Hepatocyte (in vitro differentiated cells): ENCODE measurements at regions not wholly inside any gene's neighbourhood (a gene's known extent, or its start where the extent isn't known, plus 50 kb on each side); places are given as distances from the start of the nearest gene placed in this dataset.

Source experiments
- DNase-seq: peaks from one replicate; pipeline ENCODE4 v3.0.0-alpha.2; 2016; ENCODE audit warnings: low spot score
- H2AFZ ChIP-seq: fragments of 200-600 bp; sonication (generic); 2 replicates; pipeline ENCODE4 v1.6.0; 2016; ENCODE audit warnings: antibody characterized with exemption, mild to moderate bottlenecking
- H3K27ac ChIP-seq: fragments of 200-600 bp; sonication (generic); 2 replicates; pipeline ENCODE4 v1.5.1; 2016; ENCODE audit warnings: mild to moderate bottlenecking
- H3K27me3 ChIP-seq: fragments of 200-600 bp; sonication (generic); 2 replicates; pipeline ENCODE4 v1.6.1; 2016
- H3K36me3 ChIP-seq: fragments of 200-600 bp; sonication (generic); replicated peaks from 2 replicates; pipeline ENCODE4 v1.5.1; 2016; ENCODE audit warnings: low read depth; ENCODE audit not compliant: insufficient read depth
- H3K4me1 ChIP-seq: fragments of 200-600 bp; sonication (generic); 2 replicates; pipeline ENCODE4 v1.5.1; 2016; ENCODE audit warnings: mild to moderate bottlenecking, moderate library complexity; ENCODE audit not compliant: insufficient read depth
- H3K4me2 ChIP-seq: fragments of 200-600 bp; sonication (generic); 2 replicates; pipeline ENCODE4 v1.6.0; 2016
- H3K4me3 ChIP-seq: fragments of 200-600 bp; sonication (generic); 2 replicates; pipeline ENCODE4 v1.5.1; 2016; ENCODE audit warnings: mild to moderate bottlenecking
- H3K79me2 ChIP-seq: fragments of 200-600 bp; sonication (generic); 2 replicates; pipeline ENCODE4 v1.6.0; 2017; ENCODE audit warnings: mild to moderate bottlenecking
- H3K9me2 ChIP-seq: fragments of 200-600 bp; sonication (generic); replicated peaks from 2 replicates; pipeline ENCODE4 v1.6.0; 2017; ENCODE audit warnings: mild to moderate bottlenecking; ENCODE audit not compliant: insufficient read depth
- H3K9me3 ChIP-seq: fragments of 200-600 bp; sonication (generic); 2 replicates; pipeline ENCODE4 v1.5.1; 2016; ENCODE audit warnings: low read depth, mild to moderate bottlenecking
- H4K20me1 ChIP-seq: fragments of 200-600 bp; sonication (generic); 2 replicates; pipeline ENCODE4 v1.6.0; 2016; ENCODE audit warnings: mild to moderate bottlenecking; ENCODE audit not compliant: insufficient read depth, poor library complexity, severe bottlenecking
- EZH2 ChIP-seq: fragments of 200-600 bp; sonication (generic); IDR thresholded peaks from 2 replicates; pipeline ENCODE4 v1.6.1; 2016; ENCODE audit warnings: antibody characterized with exemption, mild to moderate bottlenecking, borderline replicate concordance
- EZH2phosphoT487 ChIP-seq: fragments of 200-600 bp; sonication (generic); IDR thresholded peaks from one replicate; pipeline ENCODE4 v1.6.1; 2018; ENCODE audit warnings: antibody characterized with exemption, mild to moderate bottlenecking, low read depth, moderate library complexity; ENCODE audit not compliant: unreplicated experiment, severe bottlenecking
- WGBS: methylation state at CpG from one replicate; pipeline ENCODE4 v1.1.6; 2016; ENCODE audit warnings: low lambda C conversion rate; ENCODE audit errors: missing lambda C conversion rate; 5-methylcytosine and 5-hydroxymethylcytosine counted together
- TF ChIP-seq, protein P1 (sequence below): fragments of 200-600 bp; sonication (generic); IDR thresholded peaks from 2 replicates; pipeline ENCODE4 v1.5.1; 2016; ENCODE audit warnings: antibody characterized with exemption, mild to moderate bottlenecking; ENCODE audit not compliant: poor library complexity

DNA sequence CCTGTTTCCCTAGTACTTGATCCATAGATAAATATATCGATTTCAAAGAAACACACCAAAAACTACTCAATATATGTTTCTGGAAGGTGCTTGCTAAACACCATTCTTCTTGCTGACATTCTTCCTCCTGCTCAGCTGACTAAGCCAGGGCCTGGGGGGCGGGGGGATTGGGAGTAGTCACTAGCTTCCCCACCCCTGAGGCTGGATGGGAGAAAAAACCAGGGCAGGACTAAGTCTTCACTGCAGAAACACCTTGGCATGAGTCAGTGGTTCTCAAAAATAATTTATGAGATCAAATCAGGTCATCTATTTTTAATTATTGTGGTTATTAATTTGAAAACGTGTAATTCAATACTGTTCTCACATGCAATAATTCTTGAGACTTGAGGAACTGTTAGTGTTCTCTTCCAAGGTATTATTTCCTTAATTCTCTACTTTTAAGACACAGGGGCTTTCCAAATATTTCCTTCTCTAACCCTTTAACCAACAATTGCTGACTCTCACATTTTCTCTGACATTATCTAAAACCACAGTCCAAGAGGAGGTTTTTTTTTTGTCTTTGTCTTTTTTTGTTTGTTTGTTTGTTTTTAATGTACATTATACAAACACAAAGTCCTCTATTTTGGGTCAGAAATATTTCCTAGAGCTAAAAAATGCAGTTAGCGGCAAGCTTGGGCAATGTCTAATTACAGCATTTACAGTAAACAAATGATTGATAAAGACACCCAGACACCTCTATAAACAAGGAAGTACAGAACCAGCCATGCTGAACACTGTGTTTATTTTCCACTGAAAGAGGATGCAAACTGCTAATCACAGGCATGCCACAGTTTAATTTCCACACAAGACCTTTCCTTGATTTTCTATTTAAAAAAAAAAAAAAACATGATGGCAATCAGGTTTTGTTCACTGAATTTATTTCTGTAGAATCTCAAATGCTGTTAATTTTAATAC lies 120.3 kb upstream of the USP9X start:
- Histone ChIP-seq H3K36me3 (no peaks in the 10 kb centered on the region), H3K79me2 (no peaks in the 10 kb centered on the region), H3K4me2 (no peak overlapping the region), H3K4me3 (no peak overlapping the region), H3K9me3 (no peaks in the 10 kb centered on the region), H4K20me1 (no peaks in the 10 kb centered on the region), H2AFZ (no peak overlapping the region), H3K27me3 (no peaks in the 10 kb centered on the region), H3K27ac (no peak overlapping the region), H3K4me1 (no peaks in the 10 kb centered on the region), H3K9me2 (no peaks in the 10 kb centered on the region)
- WGBS = 70% methylated on average over 4 of the region's 4 CpGs
- TF ChIP-seq EZH2phosphoT487 (no peak), EZH2 (no peak)
- TF ChIP-seq, protein P1, sequence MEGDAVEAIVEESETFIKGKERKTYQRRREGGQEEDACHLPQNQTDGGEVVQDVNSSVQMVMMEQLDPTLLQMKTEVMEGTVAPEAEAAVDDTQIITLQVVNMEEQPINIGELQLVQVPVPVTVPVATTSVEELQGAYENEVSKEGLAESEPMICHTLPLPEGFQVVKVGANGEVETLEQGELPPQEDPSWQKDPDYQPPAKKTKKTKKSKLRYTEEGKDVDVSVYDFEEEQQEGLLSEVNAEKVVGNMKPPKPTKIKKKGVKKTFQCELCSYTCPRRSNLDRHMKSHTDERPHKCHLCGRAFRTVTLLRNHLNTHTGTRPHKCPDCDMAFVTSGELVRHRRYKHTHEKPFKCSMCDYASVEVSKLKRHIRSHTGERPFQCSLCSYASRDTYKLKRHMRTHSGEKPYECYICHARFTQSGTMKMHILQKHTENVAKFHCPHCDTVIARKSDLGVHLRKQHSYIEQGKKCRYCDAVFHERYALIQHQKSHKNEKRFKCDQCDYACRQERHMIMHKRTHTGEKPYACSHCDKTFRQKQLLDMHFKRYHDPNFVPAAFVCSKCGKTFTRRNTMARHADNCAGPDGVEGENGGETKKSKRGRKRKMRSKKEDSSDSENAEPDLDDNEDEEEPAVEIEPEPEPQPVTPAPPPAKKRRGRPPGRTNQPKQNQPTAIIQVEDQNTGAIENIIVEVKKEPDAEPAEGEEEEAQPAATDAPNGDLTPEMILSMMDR = no peak
- DNase-seq = no peak

DNA sequence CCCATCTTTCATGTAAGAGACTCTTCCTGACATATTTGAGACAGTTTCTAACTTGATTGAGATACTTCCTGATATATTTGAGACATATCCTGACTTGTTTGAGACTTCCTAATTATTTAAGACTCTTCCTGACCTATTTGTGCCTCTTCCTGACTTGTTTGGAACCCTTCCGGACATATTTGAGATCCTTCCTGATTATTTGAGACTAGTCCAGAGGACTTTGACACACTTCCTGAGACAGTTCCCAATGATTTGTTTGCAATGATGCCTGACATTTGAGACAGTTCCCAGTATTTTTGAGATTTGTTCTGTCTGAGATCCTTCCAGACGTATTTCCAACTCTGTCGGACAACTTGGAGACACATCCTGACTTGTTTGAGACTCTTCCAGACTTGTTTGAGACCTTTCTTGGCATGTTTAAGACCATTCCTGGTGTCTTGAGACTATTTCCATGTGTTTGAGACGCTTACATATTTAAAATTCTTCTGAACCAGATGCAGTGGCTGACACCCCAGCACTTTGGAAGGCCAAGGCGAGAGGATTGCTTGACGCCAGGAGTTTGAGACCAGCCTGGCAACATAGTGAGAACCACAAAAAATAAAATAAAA lies 118.9 kb upstream of the USP9X start:
- Histone ChIP-seq H2AFZ (no peak overlapping the region), H4K20me1 (no peaks in the 10 kb centered on the region), H3K9me3 (no peaks in the 10 kb centered on the region), H3K9me2 (no peaks in the 10 kb centered on the region), H3K4me2 (no peak overlapping the region), H3K36me3 (no peaks in the 10 kb centered on the region), H3K79me2 (no peaks in the 10 kb centered on the region), H3K4me1 (no peaks in the 10 kb centered on the region), H3K27ac (no peak overlapping the region), H3K4me3 (no peak overlapping the region), H3K27me3 (no peaks in the 10 kb centered on the region)
- DNase-seq = no peak
- TF ChIP-seq, protein P1 = no peak
- TF ChIP-seq EZH2phosphoT487 (no peak), EZH2 (no peak)
- WGBS = 85% methylated on average over 6 of the region's 6 CpGs

DNA sequence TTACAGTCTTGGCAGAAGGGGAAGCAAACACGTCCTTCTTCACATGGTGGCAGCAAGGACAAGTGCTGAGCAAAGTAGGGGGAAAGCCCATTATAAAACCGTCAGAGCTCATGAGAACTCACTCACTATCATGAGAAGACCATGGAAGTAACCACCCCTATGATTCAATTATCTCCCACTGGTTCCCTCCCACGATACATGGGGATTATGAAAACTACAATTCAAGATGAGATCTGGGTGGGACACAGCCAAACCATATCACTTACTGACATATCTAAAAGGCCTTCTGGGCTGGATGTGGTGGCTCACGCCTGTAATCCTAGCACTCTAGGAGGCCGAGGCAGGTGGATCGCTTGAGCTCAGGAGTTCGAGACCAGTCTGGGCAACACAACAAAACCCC lies 117.1 kb upstream of the USP9X start:
- no peaks in the 10 kb centered on the region for H3K36me3 ChIP-seq
- 87% methylated on average over 7 of the region's 7 CpGs for WGBS
- H3K9me2 ChIP-seq = no peaks in the 10 kb centered on the region
- no peak overlapping the region for H3K27ac ChIP-seq
- H2AFZ ChIP-seq = no peak overlapping the region
- H3K9me3 ChIP-seq = no peaks in the 10 kb centered on the region
- no peak for DNase-seq
- H3K79me2 ChIP-seq = no peaks in the 10 kb centered on the region
- no peaks in the 10 kb centered on the region for H4K20me1 ChIP-seq
- H3K27me3 ChIP-seq = no peaks in the 10 kb centered on the region
- TF ChIP-seq, protein P1 = no peak
- no peak for TF ChIP-seq EZH2phosphoT487
- no peak for TF ChIP-seq EZH2
- no peaks in the 10 kb centered on the region for H3K4me1 ChIP-seq
- H3K4me3 ChIP-seq = no peak overlapping the region
- H3K4me2 ChIP-seq = no peak overlapping the region
